ENCODE measurements at regions not wholly inside any gene's neighbourhood (a gene's known extent, or its start where the extent isn't known, plus 50 kb on each side); places are given as distances from the start of the nearest gene placed in this dataset.
"Not testable (repeated sequence)": the region's sequence is repeated elsewhere in the genome, so short reads cannot be mapped to it uniquely, and the experiment has no call there.

GRCh38 chr1:184832517-184832916, 77.9 kb upstream of the EDEM3 start:
- no peak overlapping the region for H3K27ac ChIP-seq
- TF ChIP-seq POLR2A (IDR thresholded peaks at IDR 0.05) (no peak), CTCF (IDR thresholded peaks at IDR 0.05) (no peak)
- DNase-seq: no peak
- intact Hi-C loops (cut with DNase I): no loop called here
- H3K27me3 ChIP-seq: no peaks in the 10 kb centered on the region
- WGBS, 2 donors: 90 to 97% methylated on average over 3 of the region's 3 CpGs
- no peaks in the 10 kb centered on the region for H3K36me3 ChIP-seq
- peaks cover 19 to 29% of the 10 kb centered on the region in 2 donors for H3K4me1 ChIP-seq
- no peak overlapping the region for H3K4me3 ChIP-seq (replicated peaks in 1 of 3)
- H3K9me3 ChIP-seq: no peaks in the 10 kb centered on the region

- H3K27me3 ChIP-seq; H3K4me3 ChIP-seq (replicated peaks in 1 of 3); H3K9me3 ChIP-seq; DNase-seq; H3K36me3 ChIP-seq; intact Hi-C loops (cut with DNase I): not testable (repeated sequence)
- WGBS, 2 donors: 95 to 98% methylated on average over 6 of the region's 6 CpGs
- Histone ChIP-seq H3K27ac (peak overlapping the region in 1 of 3 donors; percentile 98), H3K4me1 (peaks cover 44 to 52% of the 10 kb centered on the region in 2 donors)
Measured at GRCh38 chr1:184829496-184829895, 74.8 kb upstream of the EDEM3 start.

GRCh38 chr1:184828369-184828717, 73.7 kb upstream of the EDEM3 start:
- intact Hi-C loops (cut with DNase I): no loop called here
- Histone ChIP-seq H3K4me1 (peaks cover 44 to 56% of the 10 kb centered on the region in 2 donors), H3K4me3 (replicated peaks in 1 of 3) (no peak overlapping the region), H3K36me3 (no peaks in the 10 kb centered on the region), H3K9me3 (no peaks in the 10 kb centered on the region), H3K27me3 (no peaks in the 10 kb centered on the region), H3K27ac (peak overlapping the region; percentile 83 to 98 (median 98))
- 66 to 80% methylated on average over 2 of the region's 2 CpGs for WGBS, 2 donors
- no peak for DNase-seq
- TF ChIP-seq CTCF (IDR thresholded peaks at IDR 0.05): peak in 1 of 6 experiments; percentile 22
- TF ChIP-seq POLR2A (IDR thresholded peaks at IDR 0.05): no peak

GRCh38 chr1:184827600-184828368, 73.1 kb upstream of the EDEM3 start:
- peak overlapping the region; percentile 83 to 98 (median 98) for H3K27ac ChIP-seq
- peaks cover 44 to 56% of the 10 kb centered on the region in 2 donors for H3K4me1 ChIP-seq
- intact Hi-C loops (cut with DNase I): no loop called here

GRCh38 chr1:184826001-184826400, 71.3 kb upstream of the EDEM3 start:
- Histone ChIP-seq H3K4me1 (peaks cover 44 to 56% of the 10 kb centered on the region in 2 donors), H3K9me3 (no peaks in the 10 kb centered on the region), H3K27ac (peak overlapping the region; percentile 38 to 98 (median 98)), H3K4me3 (replicated peaks in 1 of 3) (no peak overlapping the region), H3K27me3 (no peaks in the 10 kb centered on the region), H3K36me3 (no peaks in the 10 kb centered on the region)
- 70 to 74% methylated on average over 5 of the region's 5 CpGs for WGBS, 2 donors
- DNase-seq: peak; percentile 30 to 35
- intact Hi-C loops (cut with DNase I): no loop called here
- TF ChIP-seq CTCF (IDR thresholded peaks at IDR 0.05): no peak
- TF ChIP-seq POLR2A (IDR thresholded peaks at IDR 0.05): no peak

More at GRCh38 chr1:184827600-184828368, 73.1 kb upstream of the EDEM3 start:
- H3K9me3 ChIP-seq: no peaks in the 10 kb centered on the region
- no peaks in the 10 kb centered on the region for H3K27me3 ChIP-seq
- TF ChIP-seq CTCF (IDR thresholded peaks at IDR 0.05) (no peak), POLR2A (IDR thresholded peaks at IDR 0.05) (no peak)
- DNase-seq: peak; percentile 68
- no peaks in the 10 kb centered on the region for H3K36me3 ChIP-seq
- WGBS, 2 donors: 17 to 34% methylated on average over 8 of the region's 8 CpGs
- no peak overlapping the region for H3K4me3 ChIP-seq (replicated peaks in 1 of 3)

Data from thyroid gland (tissue), 4 donors.